Testis (tissue), 2 donors: ENCODE measurements at regions not wholly inside any gene's neighbourhood (a gene's known extent, or its start where the extent isn't known, plus 50 kb on each side); places are given as distances from the start of the nearest gene placed in this dataset.

ENCODE experiments used
- DNase-seq: peaks from one replicate; pipeline ENCODE4 v3.0.0-alpha.2; 2019
- H3K27ac ChIP-seq, 2 donors: fragments of 200-600 bp; sonication (generic); one replicate each; pipeline ENCODE4 v1.5.1; 2019
- H3K27me3 ChIP-seq: fragments of 200-600 bp; sonication (generic); one replicate; pipeline ENCODE4 v1.5.1; 2019
- H3K36me3 ChIP-seq: fragments of 200-600 bp; sonication (generic); one replicate; pipeline ENCODE4 v1.5.1; 2017; ENCODE audit warnings: low read depth; ENCODE audit errors: missing control alignments
- H3K4me1 ChIP-seq: fragments of 200-600 bp; sonication (generic); one replicate; pipeline ENCODE4 v1.5.1; 2019
- H3K4me3 ChIP-seq, 2 donors: fragments of 200-600 bp; sonication (generic); one replicate each; pipeline ENCODE4 v1.5.1; 2017 to 2019
- H3K9me3 ChIP-seq: fragments of 200-600 bp; sonication (generic); one replicate; pipeline ENCODE4 v1.5.1; 2017
- CTCF ChIP-seq, 3 experiments: fragments of 450-650 bp in 2 of 3; fragments of 200-600 bp in 1 of 3; sonication (generic) in 1 of 3; IDR thresholded peaks; one replicate each; pipeline ENCODE4 v1.5.1; 2016 to 2019; ENCODE audit warnings: antibody characterized with exemption in 3 of 3, mild to moderate bottlenecking in 2 of 3, moderate library complexity in 1 of 3
- POLR2A ChIP-seq: fragments of 450-650 bp; IDR thresholded peaks from one replicate; pipeline ENCODE4 v1.6.1; 2017; ENCODE audit warnings: antibody characterized with exemption, mild to moderate bottlenecking, moderate library complexity
- WGBS, 2 donors: methylation state at CpG; one replicate each; pipeline ENCODE4 v1.1.5; 2018; 5-methylcytosine and 5-hydroxymethylcytosine counted together
- intact Hi-C: fragments of 100-400 bp; cut with DNase I; formaldehyde crosslinking; loops from one replicate; pipeline ENCODE4 v1.15.1; 2023; ENCODE audit warnings: low total_unique reads

GRCh38 chr10:8702181-8702580 lies 647.7 kb downstream of the GATA3 start:
- TF ChIP-seq POLR2A, result no peak
- 80 to 82% methylated on average over 4 of the region's 4 CpGs for WGBS, 2 donors
- Histone ChIP-seq H3K27ac (no peak overlapping the region), H3K4me3 (no peak overlapping the region), H3K36me3 (no peaks in the 10 kb centered on the region), H3K27me3 (no peaks in the 10 kb centered on the region), H3K4me1 (no peaks in the 10 kb centered on the region), H3K9me3 (no peaks in the 10 kb centered on the region)
- no peak for DNase-seq
- intact Hi-C loops, result no loop called here

- no peaks in the 10 kb centered on the region for H3K27me3 ChIP-seq
- intact Hi-C loops, result no loop called here
- no peak for TF ChIP-seq POLR2A
- no peak for TF ChIP-seq CTCF (IDR thresholded peaks at IDR 0.05)
- no peak overlapping the region for H3K27ac ChIP-seq
- H3K9me3 ChIP-seq, result no peaks in the 10 kb centered on the region
- no peak for DNase-seq
- no peak overlapping the region for H3K4me3 ChIP-seq
- H3K4me1 ChIP-seq, result no peaks in the 10 kb centered on the region
- WGBS, 2 donors, result 82 to 90% methylated on average over 3 of the region's 3 CpGs
- H3K36me3 ChIP-seq, result no peaks in the 10 kb centered on the region
Measured at GRCh38 chr10:8705415-8705814, 650.9 kb downstream of the GATA3 start.

- no peaks in the 10 kb centered on the region for H3K27me3 ChIP-seq
- no peaks in the 10 kb centered on the region for H3K4me1 ChIP-seq
- 59 to 83% methylated on average over 4 of the region's 4 CpGs for WGBS, 2 donors
- no peaks in the 10 kb centered on the region for H3K36me3 ChIP-seq
- no peak for DNase-seq
- intact Hi-C loops, result no loop called here
- no peak overlapping the region for H3K27ac ChIP-seq
- H3K4me3 ChIP-seq, result no peak overlapping the region
- H3K9me3 ChIP-seq, result no peaks in the 10 kb centered on the region
- TF ChIP-seq CTCF (IDR thresholded peaks at IDR 0.05) (no peak), POLR2A (no peak)
Measured at GRCh38 chr10:8712656-8713055, 658.2 kb downstream of the GATA3 start.

GRCh38 chr10:8719971-8720370 lies 665.5 kb downstream of the GATA3 start:
- H3K36me3 ChIP-seq, result no peaks in the 10 kb centered on the region
- no peak overlapping the region for H3K4me3 ChIP-seq
- H3K4me1 ChIP-seq, result no peaks in the 10 kb centered on the region
- WGBS, 2 donors, result 91 to 97% methylated on average over 4 of the region's 4 CpGs
- TF ChIP-seq POLR2A (no peak), CTCF (IDR thresholded peaks at IDR 0.05) (no peak)
- H3K27ac ChIP-seq, result no peak overlapping the region
- intact Hi-C loops, result no loop called here
- DNase-seq, result no peak
- H3K9me3 ChIP-seq, result no peaks in the 10 kb centered on the region
- H3K27me3 ChIP-seq, result no peaks in the 10 kb centered on the region

GRCh38 chr10:8721650-8722049 lies 667.2 kb downstream of the GATA3 start:
- H3K36me3 ChIP-seq, result no peaks in the 10 kb centered on the region
- intact Hi-C loops, result no loop called here
- H3K9me3 ChIP-seq, result no peaks in the 10 kb centered on the region
- DNase-seq, result no peak
- H3K4me1 ChIP-seq, result no peaks in the 10 kb centered on the region
- H3K27ac ChIP-seq, result no peak overlapping the region
- no peaks in the 10 kb centered on the region for H3K27me3 ChIP-seq
- 33 to 74% methylated on average over 3 of the region's 3 CpGs for WGBS, 2 donors
- no peak for TF ChIP-seq POLR2A
- TF ChIP-seq CTCF (IDR thresholded peaks at IDR 0.05), result no peak
- no peak overlapping the region for H3K4me3 ChIP-seq
